GM18907 (cell line): ENCODE measurements at regions not wholly inside any gene's neighbourhood (a gene's known extent, or its start where the extent isn't known, plus 50 kb on each side); places are given as distances from the start of the nearest gene placed in this dataset.
"Not testable (repeated sequence)": the region's sequence is repeated elsewhere in the genome, so short reads cannot be mapped to it uniquely, and the experiment has no call there.

Source experiments
- ATAC-seq: cut with Tn5 transposase; IDR thresholded peaks from one replicate; pipeline ENCODE4 v1.9.1; 2021; ENCODE audit warnings: mild to moderate bottlenecking, moderate library complexity; ENCODE audit not compliant: unreplicated experiment

GRCh38 chr4:31422006-31422405 is 701.8 kb downstream of the PCDH7 start:
- no peak for ATAC-seq

- ATAC-seq = no peak
Observed at GRCh38 chr4:31427691-31428090, 707.5 kb downstream of the PCDH7 start.

DNA sequence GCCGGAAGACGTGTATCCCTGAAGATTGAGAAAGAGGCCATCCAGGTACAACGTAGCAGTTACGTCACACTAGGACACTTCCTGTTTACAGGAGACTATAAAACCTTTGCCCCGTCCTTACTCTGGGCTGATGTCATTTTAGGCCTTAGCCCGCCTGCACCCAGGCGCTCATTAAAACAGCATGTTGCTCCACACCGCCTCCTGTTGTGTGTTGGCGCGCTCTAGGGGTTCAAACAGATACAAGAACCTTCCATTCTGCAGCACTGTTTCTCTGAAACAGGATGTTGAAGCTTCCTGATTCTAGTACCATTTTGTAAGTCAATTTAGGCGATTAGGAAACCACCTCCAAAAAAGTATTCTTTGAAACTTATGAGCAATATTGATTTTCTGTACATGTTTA is 722.1 kb downstream of the PCDH7 start:
- no peak for ATAC-seq

DNA sequence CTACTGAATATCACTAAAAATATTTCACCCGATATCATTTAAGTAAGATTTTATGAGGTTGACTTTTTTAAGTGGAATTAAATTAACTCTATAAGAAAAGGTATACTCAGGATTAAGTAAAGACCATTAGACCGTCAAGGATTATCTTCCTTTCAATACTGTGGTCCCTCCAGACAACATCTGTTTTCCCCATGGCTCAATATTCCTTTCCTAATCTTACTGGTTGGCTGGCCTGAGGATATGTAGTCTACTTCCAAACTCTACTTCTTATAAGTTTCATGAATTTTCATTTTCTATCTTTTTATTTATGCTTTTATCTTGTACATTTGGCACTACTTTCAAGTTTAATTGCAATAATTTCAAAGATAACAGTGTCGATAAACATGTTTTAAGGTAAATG is 725.4 kb downstream of the PCDH7 start:
- no peak for ATAC-seq

GRCh38 chr4:31455612-31456011 is 735.4 kb downstream of the PCDH7 start:
- no peak for ATAC-seq

GRCh38 chr4:31458813-31459212 is 738.6 kb downstream of the PCDH7 start:
- ATAC-seq = no peak

- ATAC-seq = no peak
Observed at GRCh38 chr4:31461421-31461820, 741.3 kb downstream of the PCDH7 start.

GRCh38 chr4:31467781-31468180 is 747.6 kb downstream of the PCDH7 start:
- no peak for ATAC-seq

DNA sequence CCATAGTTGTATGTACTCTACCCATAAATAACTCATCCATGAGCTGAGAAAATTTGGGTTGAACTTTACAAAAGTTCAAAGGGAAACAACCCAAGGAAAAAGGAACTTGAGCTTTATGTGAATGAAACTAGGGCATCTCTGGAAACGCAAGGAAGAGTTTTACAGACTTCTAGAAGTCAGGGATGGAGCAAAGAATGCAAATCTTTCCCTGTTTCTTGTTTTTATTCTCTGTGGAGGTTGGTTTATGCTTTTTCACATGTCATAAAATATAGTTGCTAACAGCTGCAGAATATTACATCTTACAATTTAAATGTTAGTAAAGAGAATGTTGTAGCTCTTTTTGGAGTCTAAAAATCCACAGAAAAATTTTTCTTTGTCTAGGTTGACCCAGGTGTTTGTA is 754.1 kb downstream of the PCDH7 start:
- ATAC-seq = no peak

DNA sequence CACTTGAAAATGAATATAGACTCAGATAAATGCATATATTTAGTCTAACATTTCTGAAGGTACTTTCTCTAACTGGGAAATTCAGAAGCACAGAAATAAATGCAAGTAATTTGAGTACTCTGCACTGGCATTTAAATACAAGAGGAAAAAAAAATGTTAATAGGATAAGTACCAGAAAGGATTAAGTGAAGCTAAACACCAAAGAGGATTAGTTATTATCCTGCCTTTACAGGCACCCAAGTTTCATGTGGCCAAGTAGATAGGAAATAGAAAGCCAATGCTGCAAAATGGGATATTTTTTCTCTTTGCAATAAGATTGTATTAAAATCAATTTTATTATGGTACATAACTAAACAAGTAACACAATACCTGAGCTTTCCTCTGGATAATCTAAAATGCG is 762.5 kb downstream of the PCDH7 start:
- ATAC-seq = no peak

GRCh38 chr4:31499216-31499615 is 779.0 kb downstream of the PCDH7 start:
- not testable (repeated sequence) for ATAC-seq

- ATAC-seq = no peak
Observed at GRCh38 chr4:31516520-31516919, 796.4 kb downstream of the PCDH7 start.

- ATAC-seq = no peak
Observed at GRCh38 chr4:31518796-31519250, 798.7 kb downstream of the PCDH7 start.

DNA sequence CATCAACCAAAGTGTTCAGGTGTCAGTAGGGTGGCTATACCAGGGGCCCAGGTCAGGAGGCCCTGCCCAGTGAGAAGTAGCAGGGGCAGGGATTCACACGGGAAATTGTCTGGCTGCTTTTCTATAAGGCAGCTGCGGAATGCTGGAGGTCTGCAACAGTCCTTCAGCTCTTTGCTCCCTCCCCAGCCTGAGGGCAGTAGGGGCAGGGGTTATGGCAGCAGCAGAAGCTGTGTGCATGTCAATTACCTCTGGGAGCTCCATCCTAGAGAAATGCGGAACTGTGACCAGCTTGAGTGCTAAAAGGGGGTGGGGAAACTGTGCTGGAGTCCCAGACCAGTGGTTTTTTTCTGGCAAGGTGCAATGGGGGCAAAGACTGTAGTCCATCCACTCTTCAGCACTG is 810.4 kb downstream of the PCDH7 start:
- ATAC-seq = no peak

DNA sequence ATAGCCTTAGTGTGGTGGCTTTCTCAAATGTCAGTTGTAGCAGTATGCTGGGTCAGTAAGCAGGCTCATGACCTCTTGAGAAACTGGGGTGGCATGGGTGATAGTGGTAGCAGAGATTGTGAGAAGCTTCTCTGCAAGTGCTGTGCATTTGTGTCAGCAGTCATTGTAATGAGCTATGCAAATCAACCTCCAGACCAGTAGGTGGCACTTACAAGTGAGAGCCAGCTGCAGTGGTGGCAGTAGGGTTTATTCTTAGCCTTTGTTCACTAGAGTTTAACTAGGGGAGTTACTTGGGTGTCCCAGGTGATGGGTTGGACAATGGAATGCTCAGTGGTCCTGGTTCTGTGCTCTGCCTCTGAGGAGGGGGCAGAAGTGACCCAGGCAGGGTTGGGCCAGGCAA is 818.7 kb downstream of the PCDH7 start:
- no peak for ATAC-seq

- no peak for ATAC-seq
Observed at GRCh38 chr4:31539284-31540069, 819.3 kb downstream of the PCDH7 start.

DNA sequence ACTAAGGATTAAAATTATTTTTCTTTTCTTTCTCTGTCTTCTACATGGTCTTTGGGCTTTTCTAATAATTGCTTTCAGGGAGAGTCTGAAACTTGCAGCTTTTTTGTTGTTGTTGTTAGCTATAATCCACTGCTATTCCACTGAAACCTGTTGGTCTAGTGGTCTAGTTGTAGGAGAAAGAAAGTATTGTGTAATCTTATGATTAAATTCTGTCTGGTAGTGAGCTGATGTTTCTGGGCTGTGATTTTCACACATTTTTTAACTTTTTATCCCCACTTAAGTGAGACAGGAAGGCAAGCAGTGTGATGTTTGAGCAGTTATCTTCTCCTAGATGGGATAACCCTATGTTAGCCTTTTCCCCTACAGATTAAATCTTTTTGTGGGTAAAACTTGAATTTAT is 825.2 kb downstream of the PCDH7 start:
- no peak for ATAC-seq

GRCh38 chr4:31545755-31546154 is 825.6 kb downstream of the PCDH7 start:
- ATAC-seq = no peak

- no peak for ATAC-seq
Observed at GRCh38 chr4:31548021-31548420, 827.9 kb downstream of the PCDH7 start.

DNA sequence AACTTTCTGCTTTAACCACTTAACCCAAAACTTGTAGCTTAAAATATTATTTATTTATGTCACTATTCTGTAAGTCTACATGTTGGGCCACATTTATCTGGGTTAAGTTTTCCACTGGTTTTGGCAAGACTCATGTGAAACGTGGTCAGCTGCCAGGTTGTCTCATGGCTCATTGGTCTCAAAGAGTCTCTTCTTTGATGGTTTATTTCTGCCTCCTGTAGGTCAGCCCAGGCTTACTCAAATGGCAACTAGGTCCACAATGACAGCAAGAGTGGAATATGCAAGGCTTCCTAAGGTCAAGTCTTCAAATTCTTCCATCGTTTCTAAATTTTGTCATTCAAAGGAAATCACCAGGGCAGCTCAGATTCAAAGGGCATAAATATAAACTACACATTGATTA is 828.7 kb downstream of the PCDH7 start:
- no peak for ATAC-seq

GRCh38 chr4:31549256-31549655 is 829.1 kb downstream of the PCDH7 start:
- ATAC-seq = no peak

- no peak for ATAC-seq
Observed at GRCh38 chr4:31557437-31557836, 837.3 kb downstream of the PCDH7 start.

DNA sequence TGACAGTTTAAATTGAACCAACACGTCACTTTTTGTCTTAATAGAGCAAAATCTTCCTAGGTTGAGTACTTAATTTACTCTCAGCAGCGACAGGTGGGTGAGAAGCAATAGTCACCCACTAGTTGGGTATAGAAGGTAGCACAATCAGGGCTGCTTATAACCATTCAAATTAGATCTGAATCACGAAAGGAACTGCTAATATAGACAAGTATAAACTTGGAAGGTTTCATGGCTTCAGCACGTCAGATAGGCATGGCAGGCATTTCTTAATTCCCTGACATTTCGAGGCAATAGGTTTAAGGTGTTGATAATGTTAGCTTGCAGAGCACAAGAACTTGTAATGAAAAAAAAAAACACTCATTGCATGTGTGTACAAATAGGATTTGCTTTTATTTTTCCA is 853.4 kb downstream of the PCDH7 start:
- ATAC-seq = no peak
